Adrenal gland (tissue), 9 donors: ENCODE measurements at regions not wholly inside any gene's neighbourhood (a gene's known extent, or its start where the extent isn't known, plus 50 kb on each side); places are given as distances from the start of the nearest gene placed in this dataset.

Experiments
- DNase-seq, 7 donors: peaks; one replicate each; pipeline ENCODE4 v3.0.0-alpha.2; 2019 to 2020
- H3K27ac ChIP-seq, 5 donors: fragments of 200-600 bp; sonication (generic) in 4 of 5; 1 replicate in 3 of 5; 2 replicates in 2 of 5; pipeline versions ENCODE4 v1.5.1 to v1.8.0; 2016 to 2020; ENCODE audit warnings: mild to moderate bottlenecking in 1 of 5
- H3K27me3 ChIP-seq: fragments of 200-600 bp; 2 replicates; pipeline ENCODE4 v1.8.0; 2021
- H3K36me3 ChIP-seq, 2 donors: fragments of 200-600 bp; replicated peaks in 1 of 2; 1 replicate in 1 of 2; 2 replicates in 1 of 2; pipeline versions ENCODE4 v1.5.1 to v1.8.0; 2018 to 2022
- H3K4me1 ChIP-seq, 2 donors: fragments of 200-600 bp; replicated peaks in 1 of 2; 1 replicate in 1 of 2; 2 replicates in 1 of 2; pipeline versions ENCODE4 v1.5.1 to v1.8.0; 2018 to 2021
- H3K4me3 ChIP-seq, 4 donors: fragments of 200-600 bp; sonication (generic) in 3 of 4; one replicate each; pipeline ENCODE4 v1.5.1; 2016 to 2018
- H3K9me3 ChIP-seq, 3 donors: fragments of 200-600 bp; sonication (generic) in 1 of 3; replicated peaks in 1 of 3; 1 replicate in 2 of 3; 2 replicates in 1 of 3; pipeline versions ENCODE4 v1.5.1 to v1.8.0; 2016 to 2021
- CTCF ChIP-seq, 6 experiments: fragments of 450-650 bp in 4 of 6; fragments of 200-600 bp in 2 of 6; sonication (generic) in 1 of 6; IDR thresholded peaks; 1 replicate in 5 of 6; 2 replicates in 1 of 6; pipeline versions ENCODE4 v1.5.1 to v1.8.0; 2016 to 2021; ENCODE audit warnings: antibody characterized with exemption in 6 of 6, mild to moderate bottlenecking in 2 of 6, moderate library complexity in 1 of 6
- POLR2A ChIP-seq, 2 donors: fragments of 450-650 bp; IDR thresholded peaks; one replicate each; pipeline ENCODE4 v1.6.1; 2017; ENCODE audit warnings: antibody characterized with exemption in 2 of 2, mild to moderate bottlenecking in 2 of 2, moderate library complexity in 1 of 2
- WGBS, 4 donors: extraction: QIAGEN DNeasy Blood & Tissue Kit in 2 of 4; methylation state at CpG; one replicate each; pipeline versions ENCODE4 v1.1.5 to v1.1.7; 2013 to 2017; 5-methylcytosine and 5-hydroxymethylcytosine counted together
- intact Hi-C, 2 donors: fragments of 100-400 bp; cut with DNase I; formaldehyde crosslinking; loops; one replicate each; pipeline versions ENCODE4 v1.14.1 to v1.15.0; 2022 to 2023
- donor health status: healthy with polysubstance abuse.
- donor health status: Bipolar disorder and iron deficiency.
- donor health status: DM: yes; HTN: yes; CAD: no.
- donor health status: DM: no; HTN: no; CAD: no.
- donor health status: DM: no; HTN: no; CAD: no.

- Histone ChIP-seq H3K27ac (no peak overlapping the region), H3K4me1 (no peaks in the 10 kb centered on the region), H3K36me3 (no peaks in the 10 kb centered on the region), H3K9me3 (no peaks in the 10 kb centered on the region), H3K27me3 (no peaks in the 10 kb centered on the region), H3K4me3 (no peak overlapping the region)
- TF ChIP-seq CTCF (IDR thresholded peaks at IDR 0.05) (no peak), POLR2A (IDR thresholded peaks at IDR 0.05) (no peak)
- WGBS, 4 donors: 75 to 88% (median 82%) methylated on average over 18 to 20 of the region's 20 CpGs
- intact Hi-C loops: no loop called here
- DNase-seq: peak in 1 of 7 donors; percentile 11
These were observed 65.0 kb upstream of the IER5L start for GRCh38 chr9:129242971-129243561.

DNA sequence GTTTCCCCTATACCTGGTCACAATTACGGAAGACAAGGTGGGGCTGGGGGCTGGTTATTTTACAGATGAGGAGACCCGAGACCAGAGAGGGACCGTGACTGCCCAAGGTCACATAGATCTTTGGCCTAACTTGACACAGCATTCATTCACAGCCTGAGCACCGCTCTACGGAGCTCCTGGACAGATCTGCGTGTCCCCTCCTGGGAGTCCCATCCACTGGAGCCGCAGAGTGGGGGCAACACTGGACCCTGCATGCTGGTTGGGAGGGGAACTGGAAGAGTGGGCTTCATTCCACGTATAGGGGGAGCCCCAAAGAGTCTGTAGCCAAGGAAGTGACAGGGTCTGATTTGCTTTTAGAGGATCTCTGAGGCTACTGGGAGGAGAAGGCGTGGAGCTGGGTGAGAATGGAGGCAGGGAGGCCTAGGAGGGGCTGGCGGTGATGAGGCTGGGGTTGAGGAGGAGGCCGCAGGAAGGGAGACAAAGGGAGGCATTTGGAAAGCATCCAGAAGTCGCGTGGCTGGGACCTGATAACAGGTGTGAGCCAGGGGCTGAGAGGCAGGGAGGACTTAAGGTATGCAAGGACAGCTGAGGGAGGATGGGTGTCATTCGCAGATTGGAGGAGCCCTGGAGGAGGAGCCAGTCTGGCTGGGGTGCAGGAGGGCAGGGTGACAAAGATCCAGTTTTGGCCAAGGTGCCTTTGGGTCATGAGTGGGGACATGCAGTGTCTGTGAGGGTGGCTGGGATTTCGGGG, 64.3 kb upstream of the IER5L start:
- no peak overlapping the region for H3K27ac ChIP-seq
- no peaks in the 10 kb centered on the region for H3K27me3 ChIP-seq
- no peaks in the 10 kb centered on the region for H3K36me3 ChIP-seq
- 88 to 89% (median 89%) methylated on average over 15 of the region's 15 CpGs for WGBS, 4 donors
- no peak overlapping the region for H3K4me3 ChIP-seq
- DNase-seq: peak in 1 of 7 donors; percentile 13
- no peaks in the 10 kb centered on the region for H3K9me3 ChIP-seq
- H3K4me1 ChIP-seq: peaks cover 2% of the 10 kb centered on the region in 2 donors
- TF ChIP-seq CTCF (IDR thresholded peaks at IDR 0.05): no peak
- no peak for TF ChIP-seq POLR2A (IDR thresholded peaks at IDR 0.05)
- intact Hi-C loops: no loop called here

DNA sequence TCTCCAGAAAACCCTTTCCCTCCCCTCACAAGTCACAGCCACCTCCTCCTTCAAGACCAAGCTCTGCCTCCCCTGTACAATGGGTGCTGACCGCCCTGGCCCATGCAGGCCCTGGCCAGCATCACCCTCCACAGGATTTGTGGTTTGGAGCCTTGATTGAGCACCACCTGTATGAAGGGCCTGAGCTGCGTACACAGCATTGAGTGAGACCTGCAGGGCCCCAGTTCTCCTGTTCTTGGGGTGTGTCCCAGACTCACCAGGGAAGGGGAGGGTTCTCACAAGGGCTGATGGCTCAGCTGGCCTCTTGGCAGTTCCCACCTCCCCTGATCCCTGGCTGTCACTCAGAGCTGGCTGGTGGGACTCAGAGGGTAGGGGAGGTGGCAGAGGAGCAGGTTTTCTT, 63.7 kb upstream of the IER5L start:
- intact Hi-C loops: no loop called here
- Histone ChIP-seq H3K4me3 (no peak overlapping the region), H3K4me1 (peaks cover 8% of the 10 kb centered on the region in 2 donors), H3K27ac (no peak overlapping the region), H3K27me3 (no peaks in the 10 kb centered on the region), H3K36me3 (no peaks in the 10 kb centered on the region), H3K9me3 (no peaks in the 10 kb centered on the region)
- DNase-seq: no peak
- no peak for TF ChIP-seq CTCF (IDR thresholded peaks at IDR 0.05)
- no peak for TF ChIP-seq POLR2A (IDR thresholded peaks at IDR 0.05)
- 92 to 100% (median 97%) methylated on average over 2 of the region's 2 CpGs for WGBS, 4 donors

GRCh38 chr9:129240581-129241211, 62.6 kb upstream of the IER5L start:
- peak in 1 of 7 donors; percentile 10 for DNase-seq
- Histone ChIP-seq H3K4me3 (no peak overlapping the region), H3K4me1 (peaks cover 8 to 9% of the 10 kb centered on the region in 2 donors), H3K27me3 (no peaks in the 10 kb centered on the region), H3K9me3 (no peaks in the 10 kb centered on the region), H3K27ac (no peak overlapping the region), H3K36me3 (no peaks in the 10 kb centered on the region)
- 93 to 100% (median 98%) methylated on average over 3 of the region's 3 CpGs for WGBS, 4 donors
- no peak for TF ChIP-seq POLR2A (IDR thresholded peaks at IDR 0.05)
- no peak for TF ChIP-seq CTCF (IDR thresholded peaks at IDR 0.05)
- intact Hi-C loops: no loop called here
